ENCODE measurements at regions not wholly inside any gene's neighbourhood (a gene's known extent, or its start where the extent isn't known, plus 50 kb on each side); places are given as distances from the start of the nearest gene placed in this dataset.

GRCh38 chr4:175125410-175126068 lies 207.4 kb downstream of the ADAM29 start:
- WGBS, 2 experiments (ENCODE audit: insufficient coverage in 1 of 2, insufficient read length in 1 of 2), result 89% methylated on average over 3 of the region's 4 CpGs; no CpG with 5 or more reads in 1 of the 2 experiments
- H3K4me3 ChIP-seq (ENCODE audit: low read length), result no peak overlapping the region
- no peaks in the 10 kb centered on the region for H3K4me1 ChIP-seq (ENCODE audit: control insufficient read depth, insufficient read depth, low read length)
- no peak for DNase-seq
- Mint-ChIP-seq H3K27ac (no peak overlapping the region), H3K4me3 (no peak overlapping the region), H3K9me3 (peaks cover 33% of the 10 kb centered on the region), H3K27me3 (ENCODE audit: insufficient read depth) (no peaks in the 10 kb centered on the region), H3K4me1 (no peaks in the 10 kb centered on the region), H3K36me3 (ENCODE audit: low read depth) (no peaks in the 10 kb centered on the region)
- H3K36me3 ChIP-seq (ENCODE audit: control insufficient read depth, insufficient read depth, low read length), result no peaks in the 10 kb centered on the region
- no peaks in the 10 kb centered on the region for H3K27me3 ChIP-seq (ENCODE audit: control insufficient read depth, insufficient read depth, low read length, poor library complexity, severe bottlenecking)
- no peak for TF ChIP-seq CTCF (conservative IDR thresholded peaks at IDR 0.05)
- H3K9ac ChIP-seq (ENCODE audit: extremely low read depth, low read length, poor library complexity, severe bottlenecking), result no peak overlapping the region
- peaks cover 20% of the 10 kb centered on the region for H3K9me3 ChIP-seq (ENCODE audit: control insufficient read depth, low read length)
- H3K27ac ChIP-seq (ENCODE audit: low read depth, low read length), result no peak overlapping the region

GRCh38 chr4:175127314-175127713 lies 209.2 kb downstream of the ADAM29 start:
- Mint-ChIP-seq H3K4me1 (no peaks in the 10 kb centered on the region), H3K36me3 (ENCODE audit: low read depth) (no peaks in the 10 kb centered on the region), H3K9me3 (peaks cover 17% of the 10 kb centered on the region), H3K27ac (no peak overlapping the region), H3K4me3 (no peak overlapping the region), H3K27me3 (ENCODE audit: insufficient read depth) (no peaks in the 10 kb centered on the region)
- Histone ChIP-seq H3K9me3 (ENCODE audit: control insufficient read depth, low read length) (peaks cover 2% of the 10 kb centered on the region), H3K27me3 (ENCODE audit: control insufficient read depth, insufficient read depth, low read length, poor library complexity, severe bottlenecking) (no peaks in the 10 kb centered on the region), H3K36me3 (ENCODE audit: control insufficient read depth, insufficient read depth, low read length) (no peaks in the 10 kb centered on the region), H3K9ac (ENCODE audit: extremely low read depth, low read length, poor library complexity, severe bottlenecking) (no peak overlapping the region), H3K4me1 (ENCODE audit: control insufficient read depth, insufficient read depth, low read length) (no peaks in the 10 kb centered on the region), H3K4me3 (ENCODE audit: low read length) (no peak overlapping the region), H3K27ac (ENCODE audit: low read depth, low read length) (no peak overlapping the region)
- WGBS, 2 experiments (ENCODE audit: insufficient coverage in 1 of 2, insufficient read length in 1 of 2), result 71% methylated on average over 2 of the region's 2 CpGs; no CpG with 5 or more reads in 1 of the 2 experiments
- no peak for DNase-seq
- no peak for TF ChIP-seq CTCF (conservative IDR thresholded peaks at IDR 0.05)

GRCh38 chr4:175129797-175130196 lies 211.6 kb downstream of the ADAM29 start:
- WGBS, 2 experiments (ENCODE audit: insufficient coverage in 1 of 2, insufficient read length in 1 of 2), result 40 to 65% methylated on average over 1 to 4 of the region's 4 CpGs
- H3K27me3 Mint-ChIP-seq (ENCODE audit: insufficient read depth), result no peaks in the 10 kb centered on the region
- no peak for DNase-seq
- H3K27me3 ChIP-seq (ENCODE audit: control insufficient read depth, insufficient read depth, low read length, poor library complexity, severe bottlenecking), result no peaks in the 10 kb centered on the region
- no peak overlapping the region for H3K4me3 Mint-ChIP-seq
- no peak overlapping the region for H3K4me3 ChIP-seq (ENCODE audit: low read length)
- H3K36me3 Mint-ChIP-seq (ENCODE audit: low read depth), result no peaks in the 10 kb centered on the region
- H3K9me3 ChIP-seq (ENCODE audit: control insufficient read depth, low read length), result no peaks in the 10 kb centered on the region
- no peaks in the 10 kb centered on the region for H3K4me1 Mint-ChIP-seq
- no peaks in the 10 kb centered on the region for H3K9me3 Mint-ChIP-seq
- TF ChIP-seq CTCF (conservative IDR thresholded peaks at IDR 0.05), result no peak
- H3K4me1 ChIP-seq (ENCODE audit: control insufficient read depth, insufficient read depth, low read length), result no peaks in the 10 kb centered on the region
- no peaks in the 10 kb centered on the region for H3K36me3 ChIP-seq (ENCODE audit: control insufficient read depth, insufficient read depth, low read length)
- H3K9ac ChIP-seq (ENCODE audit: extremely low read depth, low read length, poor library complexity, severe bottlenecking), result no peak overlapping the region
- H3K27ac Mint-ChIP-seq, result no peak overlapping the region
- no peak overlapping the region for H3K27ac ChIP-seq (ENCODE audit: low read depth, low read length)

All from endodermal cell (in vitro differentiated cells).